Trophoblast cell (in vitro differentiated cells and primary cell): ENCODE measurements at regions not wholly inside any gene's neighbourhood (a gene's known extent, or its start where the extent isn't known, plus 50 kb on each side); places are given as distances from the start of the nearest gene placed in this dataset.

Experiments used
- DNase-seq, 2 donors: peaks; one replicate each; pipeline ENCODE4 v3.0.0-alpha.2; 2016
- H2AFZ ChIP-seq: 2 replicates; pipeline ENCODE4 v1.6.1; 2013; ENCODE audit warnings: low read length, moderate library complexity, mild to moderate bottlenecking; ENCODE audit not compliant: insufficient read depth, poor library complexity
- H2AK5ac ChIP-seq: 2 replicates; pipeline ENCODE4 v1.6.1; 2013; ENCODE audit warnings: mild to moderate bottlenecking, low read length
- H2BK120ac ChIP-seq: 2 replicates; pipeline ENCODE4 v1.6.1; 2013; ENCODE audit warnings: low read length, mild to moderate bottlenecking, moderate library complexity; ENCODE audit not compliant: insufficient read depth, poor library complexity
- H2BK12ac ChIP-seq: 2 replicates; pipeline ENCODE4 v1.6.1; 2013; ENCODE audit warnings: mild to moderate bottlenecking, low read length, moderate library complexity
- H2BK5ac ChIP-seq: 2 replicates; pipeline ENCODE4 v1.6.1; 2013; ENCODE audit warnings: low read length, low read depth, moderate library complexity, mild to moderate bottlenecking; ENCODE audit not compliant: poor library complexity
- H3K14ac ChIP-seq: 2 replicates; pipeline ENCODE4 v1.6.1; 2013; ENCODE audit warnings: mild to moderate bottlenecking, low read length
- H3K18ac ChIP-seq: 2 replicates; pipeline ENCODE4 v1.6.1; 2013; ENCODE audit warnings: mild to moderate bottlenecking, low read length
- H3K23ac ChIP-seq: 2 replicates; pipeline ENCODE4 v1.6.1; 2013; ENCODE audit warnings: low read length
- H3K27ac ChIP-seq: 2 replicates; pipeline ENCODE4 v1.5.1; 2013; ENCODE audit warnings: low read depth, mild to moderate bottlenecking, inconsistent platforms, low read length, moderate library complexity
- H3K27me3 ChIP-seq: 2 replicates; pipeline ENCODE4 v1.6.1; 2013; ENCODE audit warnings: inconsistent platforms, mild to moderate bottlenecking, low read length, moderate library complexity; ENCODE audit not compliant: insufficient read depth
- H3K36me3 ChIP-seq, 2 experiments: 1 replicate in 1 of 2; 2 replicates in 1 of 2; pipeline ENCODE4 v1.6.1; 2013; ENCODE audit warnings: low read length in 2 of 2, mild to moderate bottlenecking in 2 of 2, moderate library complexity in 1 of 2; ENCODE audit not compliant: insufficient read depth in 2 of 2, control insufficient read depth in 1 of 2
- H3K4ac ChIP-seq: 2 replicates; pipeline ENCODE4 v1.6.1; 2013; ENCODE audit warnings: low read depth, mild to moderate bottlenecking, low read length, moderate library complexity
- H3K4me1 ChIP-seq, 2 experiments: 1 replicate in 1 of 2; 2 replicates in 1 of 2; pipeline ENCODE4 v1.6.1; 2013; ENCODE audit warnings: low read length in 2 of 2, mild to moderate bottlenecking in 2 of 2, moderate library complexity in 1 of 2; ENCODE audit not compliant: insufficient read depth in 2 of 2, control insufficient read depth in 1 of 2
- H3K4me2 ChIP-seq: 2 replicates; pipeline ENCODE4 v1.6.1; 2013; ENCODE audit warnings: inconsistent platforms, mild to moderate bottlenecking, low read length, moderate library complexity
- H3K4me3 ChIP-seq: 2 replicates; pipeline ENCODE4 v1.5.1; 2013; ENCODE audit warnings: mild to moderate bottlenecking, low read depth, low read length, inconsistent platforms
- H3K79me1 ChIP-seq: one replicate; pipeline ENCODE4 v1.6.1; 2013; ENCODE audit warnings: low read length
- H3K79me2 ChIP-seq: 2 replicates; pipeline ENCODE4 v1.6.1; 2013; ENCODE audit warnings: low read length, mild to moderate bottlenecking; ENCODE audit not compliant: control insufficient read depth, insufficient read depth, poor library complexity
- H3K9ac ChIP-seq: 2 replicates; pipeline ENCODE4 v1.6.1; 2013; ENCODE audit warnings: mild to moderate bottlenecking, low read length
- H3K9me3 ChIP-seq: 2 replicates; pipeline ENCODE4 v1.6.1; 2013; ENCODE audit warnings: low read depth, mild to moderate bottlenecking, control low read depth, inconsistent platforms, low read length; ENCODE audit not compliant: insufficient read depth
- H4K12ac ChIP-seq: 2 replicates; pipeline ENCODE4 v1.6.1; 2013; ENCODE audit warnings: low read depth, mild to moderate bottlenecking, low read length, moderate library complexity
- H4K8ac ChIP-seq: 2 replicates; pipeline ENCODE4 v1.6.1; 2013; ENCODE audit warnings: low read depth, mild to moderate bottlenecking, low read length, moderate library complexity
- H4K91ac ChIP-seq: one replicate; pipeline ENCODE4 v1.6.1; 2013; ENCODE audit warnings: low read depth, mild to moderate bottlenecking, low read length, moderate library complexity
- WGBS: extraction: QIAGEN DNeasy Blood & Tissue Kit; methylation state at CpG from one replicate; pipeline ENCODE4 v1.1.7; 2013; ENCODE audit warnings: missing lambda C conversion rate; ENCODE audit not compliant: insufficient read length, insufficient coverage; ENCODE audit errors: extremely low coverage; 5-methylcytosine and 5-hydroxymethylcytosine counted together

DNA sequence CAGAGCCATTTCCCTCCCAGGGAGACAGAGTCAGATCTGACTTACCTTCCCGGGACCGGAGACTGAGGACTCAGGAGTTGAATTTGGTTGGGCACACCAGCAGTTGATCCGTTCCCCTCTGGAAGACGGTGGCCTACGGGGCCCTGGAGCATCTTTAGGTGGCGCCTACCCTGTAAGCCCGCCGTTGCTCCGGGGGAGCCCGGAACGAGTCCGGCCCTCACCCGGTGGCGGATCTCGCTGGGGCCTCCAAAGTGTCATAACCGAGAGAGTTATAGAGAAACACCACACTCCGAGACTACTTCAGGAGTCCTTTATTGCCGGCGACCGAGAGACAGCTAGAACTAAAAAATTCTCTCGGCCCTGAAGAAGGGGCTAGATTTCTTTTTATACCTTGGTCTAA lies 182.8 kb upstream of the MBL2 start:
- Histone ChIP-seq H3K79me2 (no peaks in the 10 kb centered on the region), H3K4me3 (no peak overlapping the region), H3K4me1 (peaks cover 8 to 16% of the 10 kb centered on the region in 2 experiments), H3K18ac (no peak overlapping the region), H2BK12ac (peak overlapping the region; percentile 68), H4K91ac (peak overlapping the region; percentile 57), H3K36me3 (no peaks in the 10 kb centered on the region), H2AFZ (no peak overlapping the region), H3K4me2 (no peak overlapping the region), H3K9ac (no peak overlapping the region), H3K79me1 (peaks cover 15% of the 10 kb centered on the region), H3K27ac (no peak overlapping the region), H3K9me3 (no peaks in the 10 kb centered on the region), H3K14ac (peak overlapping the region; percentile 29), H2AK5ac (no peak overlapping the region), H3K23ac (no peak overlapping the region), H3K27me3 (no peaks in the 10 kb centered on the region), H2BK120ac (peak overlapping the region; percentile 27), H4K12ac (no peak overlapping the region), H2BK5ac (no peak overlapping the region), H4K8ac (no peak overlapping the region), H3K4ac (peak overlapping the region; percentile 27)
- no CpG with 5 or more reads among the region's 21 CpGs for WGBS
- no peak for DNase-seq

DNA sequence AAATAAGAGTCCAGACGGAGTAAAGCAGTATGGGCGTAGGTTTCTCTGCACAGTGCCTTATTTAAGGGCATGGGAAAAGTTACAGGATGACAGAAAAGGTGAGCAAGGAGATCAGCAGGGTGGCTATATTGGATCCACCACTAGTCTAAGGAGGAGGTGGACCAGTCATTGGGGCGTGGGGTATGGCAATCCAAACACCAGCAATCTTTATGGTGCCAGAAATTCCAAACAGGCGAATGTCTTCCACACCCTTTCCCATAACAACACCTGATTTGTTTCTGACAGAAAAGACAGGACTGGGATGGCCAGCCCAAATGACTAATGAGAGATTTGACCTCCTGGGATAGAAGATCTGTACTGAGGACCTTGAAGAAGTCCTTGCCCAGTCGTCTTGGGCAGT lies 181.8 kb upstream of the MBL2 start:
- H3K27ac ChIP-seq: no peak overlapping the region
- no peak overlapping the region for H3K4me2 ChIP-seq
- no peak overlapping the region for H2BK5ac ChIP-seq
- peaks cover 15% of the 10 kb centered on the region for H3K79me1 ChIP-seq
- H3K18ac ChIP-seq: no peak overlapping the region
- H3K23ac ChIP-seq: no peak overlapping the region
- no peak overlapping the region for H4K12ac ChIP-seq
- no CpG with 5 or more reads among the region's 5 CpGs for WGBS
- no peak overlapping the region for H2AFZ ChIP-seq
- peak overlapping the region; percentile 26 for H4K91ac ChIP-seq
- H3K4me1 ChIP-seq: peaks cover 8 to 16% of the 10 kb centered on the region in 2 experiments
- H3K14ac ChIP-seq: no peak overlapping the region
- no peak overlapping the region for H3K4me3 ChIP-seq
- H3K4ac ChIP-seq: no peak overlapping the region
- H3K79me2 ChIP-seq: no peaks in the 10 kb centered on the region
- no peak overlapping the region for H2AK5ac ChIP-seq
- no peak overlapping the region for H2BK120ac ChIP-seq
- no peak for DNase-seq
- no peaks in the 10 kb centered on the region for H3K9me3 ChIP-seq
- H4K8ac ChIP-seq: no peak overlapping the region
- no peaks in the 10 kb centered on the region for H3K27me3 ChIP-seq
- no peaks in the 10 kb centered on the region for H3K36me3 ChIP-seq
- no peak overlapping the region for H3K9ac ChIP-seq
- no peak overlapping the region for H2BK12ac ChIP-seq

DNA sequence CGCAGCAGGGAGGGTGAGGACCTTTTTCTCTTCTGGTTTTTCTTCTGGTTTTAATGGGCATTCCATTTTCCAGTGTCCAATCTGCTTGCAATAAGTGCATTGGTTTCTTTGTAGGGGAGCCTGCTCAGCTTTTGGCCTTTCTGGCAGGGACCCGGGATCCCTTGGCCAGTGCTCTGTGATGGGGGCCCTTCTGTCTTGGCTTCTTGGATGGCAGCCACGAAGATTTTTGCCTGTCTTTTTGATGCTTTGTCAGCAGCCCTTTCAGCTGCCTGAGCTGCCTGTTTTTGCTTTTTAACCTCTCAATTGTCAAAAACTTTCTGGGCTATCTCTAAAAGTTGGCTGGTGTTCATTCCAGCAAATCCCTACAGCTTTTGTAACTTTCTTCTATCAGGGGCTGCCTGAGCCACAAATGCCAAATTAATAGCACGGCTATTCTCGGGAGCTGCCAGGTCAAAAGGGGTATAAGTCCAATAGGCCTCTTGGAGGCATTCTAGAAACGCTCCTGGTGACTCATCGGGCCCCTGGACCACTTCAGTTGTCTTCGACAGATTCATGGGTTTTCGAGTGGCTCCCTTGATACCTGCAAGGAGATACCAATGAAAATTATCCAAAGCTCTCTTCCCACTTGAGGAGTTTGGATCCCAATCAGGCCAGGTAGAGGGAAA lies 179.9 kb upstream of the MBL2 start:
- DNase-seq: no peak
- H3K9ac ChIP-seq: no peak overlapping the region
- peak overlapping the region; percentile 78 for H2AK5ac ChIP-seq
- no peaks in the 10 kb centered on the region for H3K27me3 ChIP-seq
- no peak overlapping the region for H3K4me2 ChIP-seq
- peak overlapping the region; percentile 87 for H3K4ac ChIP-seq
- H3K4me1 ChIP-seq: peaks cover 8 to 16% of the 10 kb centered on the region in 2 experiments
- H2BK12ac ChIP-seq: peak overlapping the region; percentile 78
- peak overlapping the region; percentile 61 for H3K18ac ChIP-seq
- H2AFZ ChIP-seq: peak overlapping the region; percentile 47
- no peaks in the 10 kb centered on the region for H3K9me3 ChIP-seq
- no CpG with 5 or more reads among the region's 9 CpGs for WGBS
- H3K79me1 ChIP-seq: peaks cover 15% of the 10 kb centered on the region
- no peak overlapping the region for H3K23ac ChIP-seq
- no peaks in the 10 kb centered on the region for H3K36me3 ChIP-seq
- H4K91ac ChIP-seq: peak overlapping the region; percentile 96
- peak overlapping the region; percentile 28 for H3K27ac ChIP-seq
- H2BK120ac ChIP-seq: peak overlapping the region; percentile 95
- no peak overlapping the region for H3K4me3 ChIP-seq
- H2BK5ac ChIP-seq: peak overlapping the region; percentile 91
- H4K8ac ChIP-seq: peak overlapping the region; percentile 73
- H4K12ac ChIP-seq: peak overlapping the region; percentile 35
- H3K79me2 ChIP-seq: no peaks in the 10 kb centered on the region
- H3K14ac ChIP-seq: peak overlapping the region; percentile 86

DNA sequence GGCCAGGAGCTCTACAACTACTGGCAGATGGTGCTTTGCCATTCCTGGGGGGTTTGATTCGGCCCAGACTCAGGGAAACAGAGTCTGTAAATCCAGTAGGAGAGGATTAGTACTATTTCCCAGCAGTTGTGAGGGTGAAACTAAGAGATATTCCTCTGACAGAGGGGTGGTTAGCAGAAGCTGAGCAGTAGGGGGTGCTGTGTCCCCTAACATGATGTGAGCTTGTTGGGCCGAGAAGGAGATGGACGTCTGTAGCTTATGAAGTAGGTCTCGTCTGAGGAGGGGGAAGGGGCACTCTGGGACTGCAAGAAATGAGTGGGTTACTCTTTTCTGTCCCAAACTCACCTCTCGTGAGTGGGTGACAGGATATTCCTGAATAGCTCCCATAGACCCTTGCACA lies 179.2 kb upstream of the MBL2 start:
- Histone ChIP-seq H3K4me3 (no peak overlapping the region), H2BK12ac (peak overlapping the region; percentile 72), H4K91ac (peak overlapping the region; percentile 96), H3K79me1 (peaks cover 15% of the 10 kb centered on the region), H2BK120ac (peak overlapping the region; percentile 95), H2BK5ac (peak overlapping the region; percentile 91), H3K4me1 (peaks cover 6 to 16% of the 10 kb centered on the region in 2 experiments), H3K9ac (no peak overlapping the region), H3K18ac (peak overlapping the region; percentile 17), H3K4ac (peak overlapping the region; percentile 87), H3K27ac (peak overlapping the region; percentile 28), H3K27me3 (no peaks in the 10 kb centered on the region), H3K9me3 (peaks cover 3% of the 10 kb centered on the region), H3K23ac (no peak overlapping the region), H4K12ac (peak overlapping the region; percentile 35), H2AFZ (peak overlapping the region; percentile 47), H4K8ac (peak overlapping the region; percentile 77), H3K79me2 (no peaks in the 10 kb centered on the region), H2AK5ac (peak overlapping the region; percentile 44), H3K4me2 (no peak overlapping the region), H3K36me3 (peaks cover 0 to 2% of the 10 kb centered on the region in 2 experiments), H3K14ac (peak overlapping the region; percentile 86)
- no CpG with 5 or more reads among the region's 5 CpGs for WGBS
- peak; percentile 32 to 62 for DNase-seq
